A549 (cell line): ENCODE measurements at regions not wholly inside any gene's neighbourhood (a gene's known extent, or its start where the extent isn't known, plus 50 kb on each side); places are given as distances from the start of the nearest gene placed in this dataset.

Experiments used
- ATAC-seq, 2 experiments: fragments of 200-7000 bp in 1 of 2; fragments of >200 bp in 1 of 2; cut with Nextera tagmentation in 1 of 2; cut with Tn5 transposase in 1 of 2; 3 replicates each; pipeline versions ENCODE4 v1.8.0 to v1.9.1; 2018 to 2020; ENCODE audit warnings: mild to moderate bottlenecking in 1 of 2, moderate library complexity in 1 of 2
- CTCF ChIA-PET: fragments of 300-600 bp; sonication (Branson Sonifier 250); formaldehyde crosslinking; extraction: SDS; loops from one replicate; lab custom pipeline; 2021; ENCODE audit warnings: antibody characterized with exemption, inconsistent platforms; lab: Yijun Ruan, JAX
- POLR2A ChIA-PET: fragments of 350-600 bp; formaldehyde crosslinking; extraction: SDS; loops from one replicate; lab custom pipeline; 2021; ENCODE audit warnings: antibody characterized with exemption, inconsistent platforms; lab: Yijun Ruan, JAX
- DNase-seq, 2 experiments: peaks; one replicate each; pipeline versions ENCODE4 v3.0.0 to v3.0.0-alpha.2; 2011 to 2016; ENCODE audit warnings: low read depth in 1 of 2, low spot score in 1 of 2
- FAIRE-seq: peaks from 2 replicates; lab custom pipeline; 2011; peaks lifted over from hg19 to GRCh38; lab: Jason Lieb, UNC
- H3K27ac ChIP-seq, 2 experiments: fragments of >200 bp; sonication (Bioruptor Twin); formaldehyde crosslinking; 3 replicates each; pipeline ENCODE4 v1.5.1; 2016 to 2017
- H3K4me1 ChIP-seq: fragments of >200 bp; sonication (Bioruptor Twin); formaldehyde crosslinking; 3 replicates; pipeline ENCODE4 v1.6.1; 2016
- H3K4me2 ChIP-seq: fragments of >200 bp; sonication (Bioruptor Twin); formaldehyde crosslinking; 3 replicates; pipeline ENCODE4 v1.6.1; 2016
- H3K4me3 ChIP-seq: fragments of >200 bp; sonication (Bioruptor Twin); formaldehyde crosslinking; 3 replicates; pipeline ENCODE4 v1.5.1; 2016
- H3K9me3 ChIP-seq: fragments of >200 bp; sonication (Bioruptor Twin); formaldehyde crosslinking; 3 replicates; pipeline ENCODE4 v1.6.1; 2016
- ATOH8 ChIP-seq: fragments of 250-450 bp; sonication (Bioruptor Pico); IDR thresholded peaks from 2 replicates; pipeline ENCODE4 v1.5.0; 2020; ENCODE audit warnings: low read depth, mild to moderate bottlenecking, moderate library complexity
- CBX2 ChIP-seq: fragments of 200-600 bp; sonication (generic); IDR thresholded peaks from 2 replicates; pipeline ENCODE4 v1.6.1; 2016; ENCODE audit warnings: low read depth, mild to moderate bottlenecking, borderline replicate concordance
- CEBPB ChIP-seq, 2 experiments: fragments of >200 bp in 1 of 2; sonication (Bioruptor Twin) in 1 of 2; formaldehyde crosslinking in 1 of 2; IDR thresholded peaks; 2 replicates each; pipeline ENCODE4 v1.6.1; 2012 to 2016
- CHD2 ChIP-seq: fragments of 150-350 bp; IDR thresholded peaks from 2 replicates; pipeline ENCODE4 v1.6.1; 2014; ENCODE audit warnings: low read length; ENCODE audit not compliant: partially characterized antibody
- CTCF ChIP-seq: fragments of >200 bp; sonication (Bioruptor Twin); formaldehyde crosslinking; IDR thresholded peaks from 3 replicates; pipeline ENCODE4 v1.5.1; 2016
- EHMT2 ChIP-seq: fragments of 200-600 bp; sonication (generic); IDR thresholded peaks from 2 replicates; pipeline ENCODE4 v1.6.1; 2016; ENCODE audit warnings: antibody characterized with exemption, low read depth, mild to moderate bottlenecking, moderate library complexity
- ESRRA ChIP-seq: fragments of 150-350 bp; IDR thresholded peaks from 2 replicates; pipeline ENCODE4 v1.6.1; 2014; ENCODE audit warnings: mild to moderate bottlenecking, low read length, borderline replicate concordance
- FOSB ChIP-seq: fragments of 250-450 bp; sonication (Bioruptor Pico); IDR thresholded peaks from 2 replicates; pipeline ENCODE4 v1.5.0; 2020; ENCODE audit warnings: mild to moderate bottlenecking, moderate library complexity
- GATA3 ChIP-seq: IDR thresholded peaks from 2 replicates; pipeline ENCODE4 v1.6.1; 2012; ENCODE audit warnings: borderline replicate concordance
- HEYL ChIP-seq: fragments of 250-450 bp; sonication (Bioruptor Pico); IDR thresholded peaks from 2 replicates; pipeline ENCODE4 v1.8.0; 2021; ENCODE audit warnings: mild to moderate bottlenecking, moderate library complexity
- HMGXB4 ChIP-seq: fragments of 250-450 bp; sonication (Bioruptor Pico); IDR thresholded peaks from 2 replicates; pipeline ENCODE4 v1.5.0; 2021; ENCODE audit warnings: mild to moderate bottlenecking, moderate library complexity, borderline replicate concordance
- JUNB ChIP-seq: fragments of >200 bp; sonication (Bioruptor Twin); formaldehyde crosslinking; IDR thresholded peaks from 2 replicates; pipeline ENCODE4 v1.6.1; 2016
- KDM1A ChIP-seq: fragments of 200-600 bp; sonication (generic); IDR thresholded peaks from 2 replicates; pipeline ENCODE4 v1.6.1; 2016; ENCODE audit warnings: low read depth, mild to moderate bottlenecking
- KDM5A ChIP-seq: fragments of 200-600 bp; sonication (generic); IDR thresholded peaks from 2 replicates; pipeline ENCODE4 v1.6.1; 2016; ENCODE audit warnings: antibody characterized with exemption, mild to moderate bottlenecking
- MAFK ChIP-seq: fragments of 450-650 bp; IDR thresholded peaks from 2 replicates; pipeline ENCODE4 v1.6.1; 2014; ENCODE audit not compliant: partially characterized antibody
- MYC ChIP-seq: IDR thresholded peaks from 2 replicates; pipeline ENCODE4 v1.6.1; 2012; ENCODE audit warnings: mild to moderate bottlenecking, inconsistent platforms, low read length, improper control_type of control experiment, borderline replicate concordance
- NPAS2 ChIP-seq: fragments of 250-450 bp; sonication (Bioruptor Pico); IDR thresholded peaks from 2 replicates; pipeline ENCODE4 v1.8.0; 2022; ENCODE audit warnings: mild to moderate bottlenecking, moderate library complexity, borderline replicate concordance
- NR3C1 ChIP-seq: fragments of >200 bp; sonication (Bioruptor Twin); formaldehyde crosslinking; IDR thresholded peaks from 3 replicates; pipeline ENCODE4 v1.6.1; 2017
- POLR2A ChIP-seq: IDR thresholded peaks from 2 replicates; pipeline ENCODE4 v1.6.1; 2012; ENCODE audit warnings: mild to moderate bottlenecking, low read length
- RAD21 ChIP-seq, 2 experiments: fragments of >200 bp in 1 of 2; sonication (Bioruptor Twin) in 1 of 2; formaldehyde crosslinking in 1 of 2; IDR thresholded peaks in 1 of 2; conservative IDR thresholded peaks in 1 of 2; 2 replicates in 1 of 2; 3 replicates in 1 of 2; pipeline ENCODE4 v1.6.1; 2012 to 2018; ENCODE audit warnings: inconsistent platforms in 1 of 2
- RARB ChIP-seq: fragments of 250-450 bp; sonication (Bioruptor Pico); IDR thresholded peaks from 2 replicates; pipeline ENCODE4 v1.8.0; 2021; ENCODE audit warnings: mild to moderate bottlenecking, moderate library complexity
- RFX5 ChIP-seq: fragments of 450-650 bp; IDR thresholded peaks from 2 replicates; pipeline ENCODE4 v1.7.1; 2014; ENCODE audit warnings: antibody characterized with exemption, mild to moderate bottlenecking, moderate library complexity
- RNF2 ChIP-seq: fragments of 200-600 bp; sonication (generic); IDR thresholded peaks from 2 replicates; pipeline ENCODE4 v1.6.1; 2016; ENCODE audit warnings: low read depth, mild to moderate bottlenecking, antibody characterized with exemption, moderate library complexity, borderline replicate concordance
- SMC3 ChIP-seq: fragments of >200 bp; sonication (Bioruptor Twin); formaldehyde crosslinking; IDR thresholded peaks from 3 replicates; pipeline ENCODE4 v1.6.1; 2018; ENCODE audit warnings: inconsistent platforms
- SREBF2 ChIP-seq: fragments of 450-650 bp; IDR thresholded peaks from 2 replicates; pipeline ENCODE4 v1.6.1; 2014; ENCODE audit warnings: mild to moderate bottlenecking, moderate library complexity
- ZFP36 ChIP-seq: fragments of 450-650 bp; IDR thresholded peaks from 2 replicates; pipeline ENCODE4 v1.6.1; 2014; ENCODE audit warnings: borderline replicate concordance; ENCODE audit not compliant: partially characterized antibody
- ZNF302 ChIP-seq: fragments of 250-450 bp; sonication (Bioruptor Pico); IDR thresholded peaks from 2 replicates; pipeline ENCODE4 v1.9.0; 2021; ENCODE audit warnings: inconsistent platforms, mild to moderate bottlenecking, moderate library complexity
- ZSCAN20 ChIP-seq: fragments of 250-450 bp; sonication (Bioruptor Pico); IDR thresholded peaks from 2 replicates; pipeline ENCODE4 v1.8.0; 2022; ENCODE audit warnings: mild to moderate bottlenecking, moderate library complexity
- WGBS: methylation state at CpG from one replicate; pipeline ENCODE4 v1.1.6; 2017; ENCODE audit errors: missing lambda C conversion rate; 5-methylcytosine and 5-hydroxymethylcytosine counted together
- TF ChIP-seq, protein P1 (sequence below): fragments of 450-650 bp; IDR thresholded peaks from 2 replicates; pipeline ENCODE4 v1.6.1; 2014; ENCODE audit warnings: antibody characterized with exemption
- TF ChIP-seq, protein P2 (sequence below): IDR thresholded peaks from 2 replicates; pipeline ENCODE4 v1.6.1; 2012

DNA sequence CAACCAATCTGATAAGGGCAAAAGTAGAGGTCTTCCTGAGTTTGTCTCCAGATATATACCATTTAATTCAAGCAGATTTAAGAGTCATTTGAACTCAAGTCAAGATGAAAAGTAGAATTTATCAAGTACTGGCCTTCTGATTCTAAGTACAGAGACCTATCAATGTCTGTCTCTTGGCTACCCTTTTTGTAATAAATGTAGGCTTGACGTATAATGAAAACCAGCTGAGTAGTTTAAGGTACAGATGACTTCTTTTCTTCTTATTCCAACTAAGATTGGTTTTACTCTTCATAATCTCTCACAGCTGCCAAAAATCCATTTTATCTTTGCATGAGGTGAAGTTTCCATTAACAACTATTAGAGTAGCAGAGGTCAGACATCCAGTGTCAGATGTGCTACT, 867.6 kb downstream of the FAT4 start:
- FAIRE-seq (no peak), DNase-seq (no peak), ATAC-seq (no peak)
- CTCF ChIA-PET = no interaction called here
- Histone ChIP-seq H3K27ac (no peak overlapping the region), H3K4me1 (no peaks in the 10 kb centered on the region), H3K4me2 (no peak overlapping the region), H3K9me3 (no peaks in the 10 kb centered on the region), H3K4me3 (no peak overlapping the region)
- TF ChIP-seq CBX2 (no peak), FOSB (no peak), ZFP36 (no peak), JUNB (no peak), RAD21 (conservative IDR thresholded peaks at IDR 0.05 in 1 of 2, IDR thresholded peaks at IDR 0.05 in 1 of 2) (no peak), GATA3 (no peak), SMC3 (no peak), KDM5A (no peak), RFX5 (no peak), POLR2A (no peak), CEBPB (IDR thresholded peaks at IDR 0.05) (no peak), CTCF (no peak), KDM1A (no peak), ATOH8 (CRISPR knock-in tag) (no peak), HMGXB4 (CRISPR knock-in tag) (no peak), ZNF302 (CRISPR knock-in tag) (no peak), ESRRA (no peak), RNF2 (no peak), ZSCAN20 (CRISPR knock-in tag) (no peak)
- TF ChIP-seq, protein P1, sequence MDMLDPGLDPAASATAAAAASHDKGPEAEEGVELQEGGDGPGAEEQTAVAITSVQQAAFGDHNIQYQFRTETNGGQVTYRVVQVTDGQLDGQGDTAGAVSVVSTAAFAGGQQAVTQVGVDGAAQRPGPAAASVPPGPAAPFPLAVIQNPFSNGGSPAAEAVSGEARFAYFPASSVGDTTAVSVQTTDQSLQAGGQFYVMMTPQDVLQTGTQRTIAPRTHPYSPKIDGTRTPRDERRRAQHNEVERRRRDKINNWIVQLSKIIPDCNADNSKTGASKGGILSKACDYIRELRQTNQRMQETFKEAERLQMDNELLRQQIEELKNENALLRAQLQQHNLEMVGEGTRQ = no peak
- 59% methylated on average over 1 of the region's 1 CpG for WGBS
- POLR2A ChIA-PET = no interaction called here

- H3K9me3 ChIP-seq = no peaks in the 10 kb centered on the region
- no peak overlapping the region for H3K4me3 ChIP-seq
- FAIRE-seq = no peak
- H3K27ac ChIP-seq = no peak overlapping the region
- ChIA-PET CTCF (no interaction called here), POLR2A (no interaction called here)
- WGBS = 61% methylated on average over 2 of the region's 2 CpGs
- H3K4me2 ChIP-seq = no peak overlapping the region
- DNase-seq = no peak
- H3K4me1 ChIP-seq = no peaks in the 10 kb centered on the region
- ATAC-seq = no peak
- TF ChIP-seq KDM1A (no peak), MYC (no peak), NR3C1 (no peak), CHD2 (no peak), RARB (CRISPR knock-in tag) (no peak), HMGXB4 (CRISPR knock-in tag) (no peak), SREBF2 (no peak), MAFK (no peak), EHMT2 (no peak), CBX2 (no peak), HEYL (CRISPR knock-in tag) (no peak), NPAS2 (no peak), KDM5A (no peak)
- TF ChIP-seq, protein P1 = no peak
- TF ChIP-seq, protein P2, sequence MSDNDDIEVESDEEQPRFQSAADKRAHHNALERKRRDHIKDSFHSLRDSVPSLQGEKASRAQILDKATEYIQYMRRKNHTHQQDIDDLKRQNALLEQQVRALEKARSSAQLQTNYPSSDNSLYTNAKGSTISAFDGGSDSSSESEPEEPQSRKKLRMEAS = no peak
Observed at GRCh38 chr4:126182786-126183185, 868.0 kb downstream of the FAT4 start.
